DMS153 treated with DMSO at 0.1 percent for 48 hours (cell line): ENCODE measurements at regions not wholly inside any gene's neighbourhood (a gene's known extent, or its start where the extent isn't known, plus 50 kb on each side); places are given as distances from the start of the nearest gene placed in this dataset.

Experiments used
- DNase-seq: peaks from one replicate; lab custom pipeline; 2025; ENCODE audit not compliant: unreplicated experiment; lab: John Stamatoyannopoulos, UW

DNA sequence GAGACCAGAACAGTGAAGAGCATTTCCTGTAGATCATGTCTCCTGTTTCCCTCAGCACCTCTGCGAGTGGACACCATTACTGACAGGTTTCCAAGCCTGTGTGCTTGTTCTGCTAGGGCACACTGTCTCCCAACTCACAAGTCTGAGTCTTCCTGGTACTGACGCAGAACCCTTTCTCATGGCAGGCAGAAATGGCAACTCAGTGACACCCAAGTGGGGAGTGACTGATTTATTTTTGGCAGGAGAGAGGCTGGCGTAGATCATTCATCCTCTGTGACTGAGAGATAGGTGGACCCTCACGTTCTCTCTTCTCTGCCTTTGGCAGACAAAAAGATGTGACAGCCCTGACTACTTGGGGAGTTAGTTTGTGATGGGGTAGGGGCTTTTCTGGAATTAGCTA, 183.4 kb downstream of the RFC3 start:
- DNase-seq: no peak

DNA sequence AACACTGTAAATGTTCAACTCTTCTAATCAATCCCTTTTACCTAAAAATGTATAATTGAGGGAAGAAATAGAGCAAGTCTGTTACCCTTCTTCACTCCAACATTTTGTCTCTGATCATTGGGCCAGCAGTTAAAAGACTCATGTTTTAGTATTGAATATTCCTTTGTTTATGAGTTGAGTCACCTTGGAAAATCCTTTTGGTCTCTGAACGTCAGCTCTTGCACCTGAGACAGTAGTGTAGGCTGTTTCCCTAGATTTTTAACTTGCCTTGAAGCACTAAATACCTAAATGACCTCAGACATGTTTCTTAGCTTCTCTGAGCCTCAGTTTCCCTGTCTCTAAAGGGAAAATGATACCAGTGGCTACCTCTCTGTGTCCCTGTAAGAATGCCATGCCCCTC, 184.2 kb downstream of the RFC3 start:
- no peak for DNase-seq

DNA sequence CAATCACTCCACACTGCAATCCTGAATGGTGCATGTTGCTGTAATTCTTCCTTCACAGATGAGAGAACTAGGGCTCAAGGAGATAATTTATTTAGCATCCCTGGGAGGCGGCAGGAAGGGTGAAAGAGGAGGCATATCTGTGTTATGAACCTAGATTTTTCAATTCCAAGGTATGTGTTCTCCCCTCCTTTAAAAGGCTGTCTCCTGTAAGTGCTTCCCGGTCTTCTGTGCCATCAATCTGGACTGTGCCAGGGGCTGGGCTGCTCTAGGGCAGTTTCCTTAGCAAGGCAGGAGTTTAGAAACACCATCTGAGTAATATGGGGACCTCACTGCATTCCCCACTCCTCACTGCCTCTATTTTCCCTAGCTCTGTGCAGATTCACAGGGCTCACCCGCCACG, 185.0 kb downstream of the RFC3 start:
- no peak for DNase-seq

DNA sequence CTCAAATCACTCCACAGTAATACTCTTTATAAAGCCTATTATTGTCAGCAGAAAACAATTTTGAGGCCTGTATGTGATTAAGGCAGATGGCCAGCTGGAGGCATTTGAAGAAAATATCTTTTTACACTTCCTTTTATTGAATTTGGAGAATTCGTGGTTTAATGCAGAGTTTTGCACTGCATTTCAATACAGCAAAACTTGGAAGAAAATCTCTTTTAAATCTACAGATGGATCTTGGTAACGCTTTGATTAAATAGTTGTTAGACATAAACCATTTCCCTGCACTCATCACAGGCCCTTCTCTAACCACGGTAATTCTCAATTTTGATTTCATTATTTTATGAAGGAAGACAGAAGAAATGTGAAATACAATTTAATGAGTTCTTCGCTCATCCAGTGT, 185.7 kb downstream of the RFC3 start:
- DNase-seq: no peak

DNA sequence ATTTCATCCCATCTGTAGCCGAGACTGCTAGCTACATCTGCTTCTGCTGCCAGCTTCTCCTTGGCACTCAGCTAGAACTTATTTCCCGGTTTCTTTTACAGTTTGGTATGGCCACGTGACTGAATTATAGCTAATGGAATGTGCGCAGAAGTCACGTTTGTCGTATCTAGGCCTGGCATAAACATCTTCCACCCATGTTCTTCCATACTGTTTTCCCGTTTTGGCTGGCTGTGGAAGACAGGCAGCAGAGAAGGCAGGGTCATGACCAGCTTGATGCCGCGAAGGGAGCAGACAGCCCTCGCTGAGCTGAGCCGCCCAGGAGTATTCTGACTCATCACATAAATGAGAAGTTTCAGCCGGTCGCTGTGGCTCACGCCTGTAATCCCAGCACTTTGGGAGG, 186.7 kb downstream of the RFC3 start:
- DNase-seq: no peak

DNA sequence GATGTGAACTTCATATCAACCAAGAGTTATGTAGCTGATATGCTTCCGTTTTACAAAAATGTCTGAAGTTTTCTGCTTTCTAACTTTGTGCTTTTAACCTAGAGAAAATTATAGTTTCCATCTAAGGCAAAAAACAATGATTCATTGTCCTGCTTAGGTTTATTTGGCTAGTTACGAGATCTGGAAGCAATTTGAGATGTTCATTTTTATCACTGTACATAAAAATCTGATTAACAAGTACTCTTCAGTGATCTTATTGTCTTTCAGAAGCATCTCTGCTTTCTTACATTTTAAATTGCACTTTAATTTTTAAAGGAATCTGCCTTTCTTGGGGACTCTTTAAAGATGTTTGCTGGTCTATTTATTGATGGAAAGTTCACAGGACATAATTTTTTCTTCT, 188.1 kb downstream of the RFC3 start:
- no peak for DNase-seq

DNA sequence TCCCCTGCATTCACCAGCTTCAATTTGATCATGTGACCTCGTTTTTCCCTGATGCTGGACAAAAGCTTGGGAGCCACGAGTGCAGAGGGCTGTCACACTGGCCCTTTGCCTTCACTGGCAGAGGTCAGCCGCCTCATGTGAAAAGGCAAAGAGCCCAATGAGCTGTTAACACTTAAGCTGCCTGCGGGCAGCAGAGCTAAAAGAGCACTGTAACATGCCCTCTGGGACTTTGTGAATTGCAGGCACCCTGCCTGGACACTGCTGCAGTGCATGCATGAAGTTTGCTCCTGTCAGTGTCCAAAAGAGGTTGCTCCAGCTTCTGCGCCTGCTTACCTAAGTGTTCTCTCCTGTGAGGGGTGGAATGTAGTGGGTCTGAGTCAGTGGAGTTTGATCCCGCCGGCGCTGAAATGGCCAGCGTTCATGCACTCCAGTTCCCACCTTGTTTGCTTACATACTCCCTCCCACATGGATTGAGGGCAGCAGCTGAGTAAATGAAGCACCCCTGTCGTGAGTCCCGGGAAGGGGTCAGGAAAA, 193.7 kb downstream of the RFC3 start:
- no peak for DNase-seq

DNA sequence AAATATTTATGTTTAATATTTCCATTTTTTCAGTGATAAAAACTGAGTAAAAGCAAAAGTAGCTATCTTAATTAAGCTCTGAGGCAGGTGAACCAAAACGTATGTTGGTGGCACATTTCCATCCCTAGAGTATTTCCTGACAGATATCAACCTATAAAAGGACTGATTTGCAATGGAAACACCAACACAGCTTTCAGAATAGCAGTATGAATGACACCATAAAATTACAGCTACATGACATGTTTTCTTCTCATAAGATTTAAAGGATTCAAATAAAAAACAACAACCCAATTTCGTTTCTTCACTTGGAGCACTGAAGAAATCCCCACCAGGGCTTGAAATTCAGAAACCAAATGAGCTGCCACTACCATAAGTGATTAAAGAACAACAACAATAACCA, 194.4 kb downstream of the RFC3 start:
- no peak for DNase-seq

DNA sequence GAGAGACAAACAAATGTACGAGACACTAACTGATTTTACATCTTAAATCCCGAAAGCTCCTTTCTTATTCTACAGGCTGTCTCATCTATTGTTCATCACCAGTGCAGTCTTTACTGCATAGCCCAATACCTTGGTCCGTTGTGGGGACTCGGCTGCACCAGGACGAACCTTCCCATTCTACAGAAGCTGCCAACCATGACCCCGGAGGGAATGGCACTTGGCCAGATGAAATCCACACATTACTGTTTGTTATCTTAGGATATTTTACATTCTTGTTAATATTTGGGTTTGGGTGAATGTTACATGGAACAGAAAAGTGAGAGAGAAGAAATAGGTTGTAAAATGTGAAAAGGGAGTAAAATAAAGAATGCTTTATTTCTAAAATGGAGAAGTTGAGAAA, 195.1 kb downstream of the RFC3 start:
- no peak for DNase-seq

DNA sequence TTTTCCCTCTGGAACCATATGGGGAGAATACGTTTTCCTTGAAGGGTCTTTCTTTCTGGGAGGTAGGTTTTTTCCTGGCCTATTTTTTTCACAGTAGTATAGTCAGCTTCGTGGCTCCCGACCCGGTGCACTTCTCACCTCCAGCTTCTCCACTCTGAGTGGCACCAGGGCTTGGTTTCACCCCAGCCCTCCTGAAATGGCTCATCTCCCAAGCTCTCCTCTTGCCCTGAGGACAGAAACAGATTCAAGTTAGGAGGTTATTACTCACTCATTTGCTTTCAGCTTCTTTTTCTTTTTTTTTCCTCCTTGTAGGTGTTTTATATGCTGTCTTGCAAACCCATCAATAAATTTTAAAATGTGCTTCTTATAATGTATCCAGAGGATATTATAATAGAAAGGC, 199.3 kb downstream of the RFC3 start:
- DNase-seq: no peak

DNA sequence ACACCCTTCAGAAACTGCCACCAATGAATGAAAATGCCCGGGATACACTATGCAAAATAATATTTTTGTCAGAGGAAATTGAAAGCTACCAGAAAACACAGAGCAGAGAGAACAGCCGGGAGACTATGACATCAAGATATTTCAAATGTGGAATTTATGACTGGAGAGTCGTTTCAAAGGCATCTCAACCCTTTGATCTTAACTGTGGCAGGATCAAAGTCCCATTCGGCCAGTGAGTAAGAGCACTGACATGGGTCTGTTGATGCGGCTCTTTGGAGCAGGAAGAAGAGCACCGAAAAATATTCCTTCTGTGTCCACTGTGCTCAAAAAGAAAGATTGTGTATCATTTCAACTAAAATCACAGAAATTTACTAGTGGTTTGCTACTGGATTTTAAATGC, 201.9 kb downstream of the RFC3 start:
- DNase-seq: no peak

DNA sequence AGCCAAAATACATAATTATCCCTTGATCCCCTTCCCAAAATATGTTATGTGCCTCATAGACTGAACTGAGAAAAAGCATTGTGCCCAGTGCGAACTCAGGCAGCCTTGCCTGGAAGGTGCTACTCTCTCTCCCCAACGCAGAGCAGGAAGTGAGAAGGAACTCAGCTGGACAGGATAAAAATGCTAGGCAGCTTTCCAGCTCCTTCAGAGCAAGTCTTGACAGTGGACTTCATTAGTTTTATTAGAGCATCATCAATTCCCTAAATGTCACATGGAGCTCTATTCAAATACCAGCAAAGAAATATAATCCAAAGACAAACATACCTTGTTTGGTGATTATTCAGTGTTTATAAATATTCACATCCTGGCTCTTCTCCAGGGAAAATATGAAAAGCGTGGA, 202.4 kb downstream of the RFC3 start:
- no peak for DNase-seq

DNA sequence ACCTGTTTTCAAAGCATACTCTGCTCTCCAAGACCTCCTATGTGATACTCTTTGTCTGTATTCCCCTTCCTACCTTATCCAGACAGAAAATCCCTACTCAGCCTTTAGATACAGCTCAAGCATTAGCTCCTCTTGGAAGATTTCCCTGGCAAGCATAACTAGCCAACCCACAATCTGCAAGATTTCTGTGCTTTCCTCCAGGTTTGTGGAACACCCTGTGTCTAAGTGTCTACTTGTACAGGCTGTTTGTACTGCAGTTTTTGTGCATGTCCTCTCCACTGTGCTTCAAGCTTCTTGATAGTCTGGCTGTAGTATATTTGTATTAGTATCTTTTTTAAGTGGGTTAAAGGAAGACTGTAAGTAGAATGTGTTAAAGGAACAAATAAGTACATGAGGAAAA, 203.7 kb downstream of the RFC3 start:
- DNase-seq: no peak

DNA sequence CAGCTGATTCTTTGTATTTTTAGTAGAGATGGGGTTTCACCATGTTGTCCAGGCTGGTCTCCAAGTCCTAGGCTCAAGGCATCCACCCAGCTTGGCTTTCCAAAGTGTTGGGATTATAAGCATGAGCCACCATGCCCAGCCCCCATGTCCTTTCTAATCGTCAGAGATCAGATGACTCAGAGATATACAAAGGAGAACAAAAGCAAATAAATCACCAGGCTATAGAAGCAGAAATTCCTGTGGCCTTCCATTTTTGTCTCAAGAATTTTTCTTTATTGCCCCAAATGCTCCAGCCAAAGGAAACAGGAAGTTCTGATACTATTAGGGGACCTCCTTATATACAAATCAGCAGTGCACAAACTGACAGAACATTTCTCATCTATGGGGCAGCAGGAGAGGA, 207.8 kb downstream of the RFC3 start:
- DNase-seq: no peak

DNA sequence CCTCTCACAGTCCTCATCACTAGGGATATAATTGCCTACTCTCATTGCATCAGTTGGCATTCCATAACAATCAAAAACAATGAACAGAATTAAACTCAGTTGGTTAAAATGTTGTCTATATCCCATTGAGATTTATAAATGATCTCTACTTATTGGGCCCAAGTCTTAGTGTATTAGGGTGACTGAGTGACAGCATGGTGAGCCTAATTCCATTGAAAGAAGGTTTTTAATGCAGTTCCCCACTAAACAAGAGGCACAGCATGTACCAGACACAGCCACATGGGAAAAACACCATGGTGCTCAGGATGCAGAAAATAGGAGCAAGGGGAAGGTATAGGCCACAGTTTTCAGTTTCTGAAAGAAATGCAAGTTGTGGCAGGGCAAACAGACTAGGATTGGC, 208.4 kb downstream of the RFC3 start:
- DNase-seq: no peak

DNA sequence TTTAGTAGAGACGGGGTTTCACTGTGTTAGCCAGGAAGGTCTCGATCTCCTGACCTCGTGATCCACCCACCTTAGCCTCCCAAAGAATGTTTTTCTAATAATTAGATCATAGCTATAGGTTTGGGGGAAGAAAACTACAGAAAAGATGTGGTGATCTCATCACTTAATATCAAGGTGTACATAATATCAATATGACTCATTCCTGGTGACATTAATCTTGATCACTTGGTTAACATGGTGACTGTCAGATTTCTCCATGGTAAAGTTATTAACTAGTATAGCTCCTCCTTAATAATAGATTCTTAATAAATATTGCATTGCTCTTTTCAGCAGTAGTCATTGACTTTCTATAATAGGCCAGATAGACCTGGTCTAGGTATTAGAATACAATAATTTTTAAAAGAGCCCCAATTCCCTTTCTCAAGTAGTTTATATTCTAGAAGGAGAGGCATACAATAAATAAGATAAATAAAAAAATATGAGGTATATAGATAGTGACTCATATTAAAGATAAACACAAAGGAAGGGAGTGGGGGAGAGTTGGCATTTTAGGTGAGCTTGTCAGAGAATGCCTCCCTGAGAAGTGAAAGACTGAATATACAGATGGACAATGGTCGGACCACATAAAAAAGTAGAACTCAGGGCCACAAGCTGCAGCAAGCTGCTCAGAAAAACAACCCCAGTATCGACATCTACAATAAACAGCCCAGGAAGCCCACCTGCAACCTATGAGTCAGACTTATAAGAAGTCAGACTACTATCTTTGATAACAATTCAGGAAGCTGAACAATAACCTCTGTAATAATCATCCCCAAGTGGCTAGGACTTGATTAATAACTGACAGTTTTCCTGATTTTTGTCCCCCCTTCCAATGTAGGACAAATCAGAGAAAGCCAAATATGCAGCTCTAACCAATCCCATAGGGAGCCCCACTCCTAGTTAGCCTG, 210.8 kb downstream of the RFC3 start:
- no peak for DNase-seq

DNA sequence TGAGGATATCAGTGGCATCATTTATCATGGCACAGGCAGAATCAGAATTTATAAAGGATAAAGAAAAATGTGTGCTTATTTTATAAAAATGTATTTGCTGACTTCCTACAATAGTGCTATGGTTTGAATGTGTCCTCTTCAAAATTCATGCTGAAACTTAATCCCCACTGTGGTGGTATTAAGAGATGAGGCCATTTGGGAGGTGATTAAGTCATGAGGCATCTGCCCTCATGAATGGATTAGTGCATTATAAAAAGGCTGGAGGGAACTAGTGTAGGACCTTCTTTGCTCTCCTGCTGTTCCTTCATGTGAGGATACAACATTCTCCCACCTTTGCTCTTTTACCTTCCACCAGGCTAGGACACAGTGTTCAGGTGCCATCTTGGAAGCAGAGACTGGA, 212.8 kb downstream of the RFC3 start:
- no peak for DNase-seq

DNA sequence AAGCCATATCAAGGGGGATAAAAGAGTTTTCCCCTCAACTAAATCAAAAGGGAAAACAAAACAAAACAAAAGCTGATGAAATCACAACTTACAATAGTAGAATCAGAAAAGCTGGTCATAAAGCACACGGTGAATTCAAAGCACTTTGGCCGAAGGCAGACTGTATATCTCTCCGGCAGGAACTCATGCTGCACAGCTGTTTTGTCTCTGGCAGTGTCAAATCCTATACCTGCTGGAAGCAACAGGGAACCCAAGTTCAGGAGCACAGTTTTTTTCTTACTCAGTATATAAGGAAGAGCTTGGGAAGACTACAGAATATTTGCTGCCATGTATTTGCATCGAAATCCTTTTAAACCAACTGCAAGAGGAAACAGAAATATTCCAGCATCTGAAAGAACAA, 213.7 kb downstream of the RFC3 start:
- DNase-seq: no peak

DNA sequence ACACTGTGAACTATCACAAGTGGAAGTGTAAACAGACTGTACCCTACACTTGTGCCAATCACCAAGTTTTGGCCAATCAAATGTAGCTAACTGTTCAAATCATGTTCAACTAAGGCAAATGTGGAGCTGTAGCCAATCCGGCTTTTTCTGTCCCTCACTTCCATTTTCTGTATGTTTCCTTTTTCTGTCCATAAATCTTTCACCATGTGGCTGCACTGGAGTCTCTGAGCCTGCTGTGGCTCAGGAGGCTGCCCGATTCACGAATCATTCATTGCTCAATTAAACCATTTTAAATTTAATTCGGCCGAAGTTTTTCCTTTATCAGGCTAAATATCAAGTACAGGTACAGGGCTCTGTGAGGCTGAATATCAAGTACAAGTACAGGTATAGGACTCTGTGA, 216.5 kb downstream of the RFC3 start:
- DNase-seq: no peak

DNA sequence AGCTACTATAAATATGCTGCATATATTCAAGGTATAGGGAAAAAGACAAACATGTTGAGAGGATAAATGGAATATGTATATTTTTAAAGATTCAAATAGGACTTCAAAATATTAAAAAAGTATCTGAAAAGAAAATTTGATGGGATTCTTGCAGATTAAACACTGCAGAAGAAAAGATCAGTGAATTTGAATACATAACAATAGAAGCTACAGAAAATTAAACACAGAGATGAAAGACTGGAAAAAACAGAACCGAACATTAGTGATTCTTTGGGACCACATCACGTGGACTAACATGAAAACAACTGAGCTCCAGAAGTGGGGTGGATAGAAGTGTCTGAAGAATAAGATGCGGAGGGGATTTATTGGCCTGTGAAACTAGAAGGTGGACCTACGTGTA, 217.2 kb downstream of the RFC3 start:
- no peak for DNase-seq

DNA sequence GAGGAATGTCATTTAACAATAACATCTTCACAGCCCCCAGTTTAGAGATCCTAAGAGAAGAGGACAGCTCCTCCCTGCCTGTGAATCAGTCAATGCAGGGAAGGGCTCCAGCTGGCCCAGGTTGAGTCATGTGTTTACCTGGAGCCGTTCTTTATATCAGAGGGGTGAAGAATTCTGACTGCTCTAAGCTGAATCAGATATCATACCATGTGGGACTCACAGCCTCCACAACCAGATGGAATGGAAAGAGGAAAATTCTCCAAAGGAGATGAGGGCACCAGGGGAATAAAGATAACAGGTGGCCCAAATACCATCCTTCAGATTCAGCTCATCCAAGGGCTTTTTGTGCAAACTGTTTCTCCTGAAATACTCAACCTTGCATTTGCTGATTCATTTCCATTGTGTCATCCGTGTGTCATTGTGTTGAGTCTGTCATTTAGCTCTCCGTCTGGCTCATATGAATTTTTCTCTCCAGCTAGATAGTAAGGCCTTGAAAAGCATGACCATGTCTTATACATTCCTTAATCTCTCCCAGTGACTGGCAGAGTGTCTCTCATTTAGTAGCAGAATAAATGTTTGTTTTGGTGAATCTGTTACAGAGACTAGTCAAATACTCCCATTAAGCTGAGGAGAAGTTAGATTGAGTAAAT, 217.9 kb downstream of the RFC3 start:
- DNase-seq: no peak
